22Rv1 (cell line): ENCODE measurements at regions not wholly inside any gene's neighbourhood (a gene's known extent, or its start where the extent isn't known, plus 50 kb on each side); places are given as distances from the start of the nearest gene placed in this dataset.

Experiments used
- ZFX ChIP-seq: fragments of 450-650 bp; IDR thresholded peaks from 2 replicates; pipeline ENCODE4 v1.6.1; 2017; ENCODE audit warnings: antibody characterized with exemption, borderline replicate concordance
- TF ChIP-seq, protein P1 (sequence below): fragments of 450-650 bp; IDR thresholded peaks from 2 replicates; pipeline ENCODE4 v1.5.1; 2017; ENCODE audit warnings: mild to moderate bottlenecking

DNA sequence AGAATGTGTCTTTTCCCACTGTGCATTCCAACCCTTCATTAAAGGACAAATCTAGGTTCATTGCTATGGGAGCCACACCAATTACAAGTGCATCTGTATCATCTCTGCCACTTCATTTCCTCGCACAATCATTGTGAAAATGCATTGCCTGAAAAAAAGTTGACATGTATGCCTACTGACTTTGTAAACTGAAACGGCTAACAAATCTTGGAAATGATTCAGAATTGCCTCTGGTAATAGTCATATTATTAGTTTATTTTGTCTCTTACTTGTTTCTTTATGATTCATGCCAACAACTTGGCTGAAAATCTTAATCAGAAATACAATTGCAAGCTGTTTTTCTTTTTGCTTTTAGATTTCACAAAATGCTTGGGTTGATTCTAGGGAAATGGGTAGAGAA lies 497.1 kb downstream of the ZIC1 start:
- TF ChIP-seq, protein P1, sequence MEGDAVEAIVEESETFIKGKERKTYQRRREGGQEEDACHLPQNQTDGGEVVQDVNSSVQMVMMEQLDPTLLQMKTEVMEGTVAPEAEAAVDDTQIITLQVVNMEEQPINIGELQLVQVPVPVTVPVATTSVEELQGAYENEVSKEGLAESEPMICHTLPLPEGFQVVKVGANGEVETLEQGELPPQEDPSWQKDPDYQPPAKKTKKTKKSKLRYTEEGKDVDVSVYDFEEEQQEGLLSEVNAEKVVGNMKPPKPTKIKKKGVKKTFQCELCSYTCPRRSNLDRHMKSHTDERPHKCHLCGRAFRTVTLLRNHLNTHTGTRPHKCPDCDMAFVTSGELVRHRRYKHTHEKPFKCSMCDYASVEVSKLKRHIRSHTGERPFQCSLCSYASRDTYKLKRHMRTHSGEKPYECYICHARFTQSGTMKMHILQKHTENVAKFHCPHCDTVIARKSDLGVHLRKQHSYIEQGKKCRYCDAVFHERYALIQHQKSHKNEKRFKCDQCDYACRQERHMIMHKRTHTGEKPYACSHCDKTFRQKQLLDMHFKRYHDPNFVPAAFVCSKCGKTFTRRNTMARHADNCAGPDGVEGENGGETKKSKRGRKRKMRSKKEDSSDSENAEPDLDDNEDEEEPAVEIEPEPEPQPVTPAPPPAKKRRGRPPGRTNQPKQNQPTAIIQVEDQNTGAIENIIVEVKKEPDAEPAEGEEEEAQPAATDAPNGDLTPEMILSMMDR: no peak
- TF ChIP-seq ZFX: no peak
